GM18517 (cell line): ENCODE measurements at regions not wholly inside any gene's neighbourhood (a gene's known extent, or its start where the extent isn't known, plus 50 kb on each side); places are given as distances from the start of the nearest gene placed in this dataset.

Source experiments
- ATAC-seq: cut with Tn5 transposase; IDR thresholded peaks from one replicate; pipeline ENCODE4 v1.9.1; 2021; ENCODE audit warnings: mild to moderate bottlenecking, moderate library complexity; ENCODE audit not compliant: unreplicated experiment

GRCh38 chr9:14467675-14468374 lies 153.9 kb upstream of the NFIB start:
- no peak for ATAC-seq

DNA sequence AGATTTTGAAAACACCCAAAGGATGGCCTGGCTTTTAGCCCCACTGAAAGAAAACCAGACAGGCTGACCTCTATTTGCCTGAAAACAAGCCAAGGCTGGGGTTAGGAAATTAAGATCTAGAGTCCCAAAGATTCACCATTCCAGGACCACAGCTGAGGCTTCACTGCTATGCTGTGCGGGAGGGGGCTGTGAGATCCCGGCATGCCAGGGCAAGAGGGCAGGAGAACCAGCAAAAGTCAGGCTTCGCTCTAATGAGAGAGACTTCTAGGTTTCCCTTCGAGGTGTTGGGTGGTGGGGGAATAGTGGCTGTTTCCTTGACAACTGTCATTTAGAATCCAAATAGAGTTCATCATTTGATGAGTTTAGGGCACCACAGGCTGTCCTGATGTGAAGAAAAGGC lies 152.9 kb upstream of the NFIB start:
- ATAC-seq = no peak

GRCh38 chr9:14466429-14466818 lies 152.5 kb upstream of the NFIB start:
- no peak for ATAC-seq

DNA sequence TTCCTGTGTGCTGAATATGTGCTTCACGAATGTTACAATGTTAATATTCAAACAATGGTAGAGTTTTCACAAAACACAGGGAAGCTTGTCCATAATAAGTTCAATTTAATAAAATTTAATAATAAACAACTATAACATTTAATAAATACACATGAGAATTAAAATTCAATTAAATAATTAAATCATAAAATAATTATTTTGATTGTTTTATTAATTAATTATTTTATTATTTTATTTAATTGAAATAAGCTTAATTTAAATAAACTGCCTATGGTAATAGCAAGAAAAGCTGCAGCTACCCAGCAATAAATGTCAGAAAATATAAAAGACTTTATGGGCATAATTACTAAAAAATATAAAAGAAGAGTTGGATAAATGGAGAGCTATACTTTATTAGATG lies 149.0 kb upstream of the NFIB start:
- ATAC-seq = no peak

- no peak for ATAC-seq
Observed at GRCh38 chr9:14455243-14455642, 141.3 kb upstream of the NFIB start.

GRCh38 chr9:14453286-14453685 lies 139.3 kb upstream of the NFIB start:
- no peak for ATAC-seq

GRCh38 chr9:14452539-14452938 lies 138.6 kb upstream of the NFIB start:
- ATAC-seq = no peak

- peak; percentile 61 for ATAC-seq
Observed at GRCh38 chr9:14451949-14452348, 138.0 kb upstream of the NFIB start.

- ATAC-seq = no peak
Observed at GRCh38 chr9:14447103-14447502, 133.2 kb upstream of the NFIB start.

- no peak for ATAC-seq
Observed at GRCh38 chr9:14445946-14446345, 132.0 kb upstream of the NFIB start.

GRCh38 chr9:14442956-14443355 lies 129.0 kb upstream of the NFIB start:
- no peak for ATAC-seq

DNA sequence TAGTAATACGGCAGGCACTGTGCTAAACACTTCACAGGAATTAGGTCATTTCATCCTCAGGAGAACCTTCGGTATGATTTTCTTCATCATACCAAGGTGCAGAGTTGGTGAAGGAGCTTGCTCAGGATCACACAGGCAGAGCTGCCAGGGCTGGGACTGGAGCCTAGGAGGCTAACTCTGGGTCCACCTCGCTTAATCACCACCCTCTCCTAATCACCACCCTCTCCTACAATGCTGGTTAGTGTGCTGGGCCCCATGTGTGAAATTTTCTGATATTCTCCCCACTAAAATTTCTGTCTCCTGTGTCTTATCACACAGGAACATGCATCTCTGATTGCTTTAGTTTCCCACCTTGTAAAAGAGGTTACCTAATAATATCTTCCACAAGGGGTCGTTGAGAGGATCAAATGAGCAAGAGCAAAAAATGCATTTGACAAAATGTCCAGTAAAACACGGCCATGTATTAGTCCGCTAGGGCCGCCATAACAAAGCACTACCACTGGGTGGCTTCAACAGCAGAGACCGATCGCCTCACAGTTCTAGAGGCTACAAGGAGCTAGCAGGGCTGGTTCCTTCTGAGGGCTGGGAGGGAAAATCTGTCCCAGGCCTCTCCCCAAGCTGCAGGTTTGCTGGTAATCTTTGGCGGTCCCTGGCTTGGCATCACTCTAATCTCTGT lies 128.2 kb upstream of the NFIB start:
- no peak for ATAC-seq

GRCh38 chr9:14441115-14441514 lies 127.2 kb upstream of the NFIB start:
- no peak for ATAC-seq

DNA sequence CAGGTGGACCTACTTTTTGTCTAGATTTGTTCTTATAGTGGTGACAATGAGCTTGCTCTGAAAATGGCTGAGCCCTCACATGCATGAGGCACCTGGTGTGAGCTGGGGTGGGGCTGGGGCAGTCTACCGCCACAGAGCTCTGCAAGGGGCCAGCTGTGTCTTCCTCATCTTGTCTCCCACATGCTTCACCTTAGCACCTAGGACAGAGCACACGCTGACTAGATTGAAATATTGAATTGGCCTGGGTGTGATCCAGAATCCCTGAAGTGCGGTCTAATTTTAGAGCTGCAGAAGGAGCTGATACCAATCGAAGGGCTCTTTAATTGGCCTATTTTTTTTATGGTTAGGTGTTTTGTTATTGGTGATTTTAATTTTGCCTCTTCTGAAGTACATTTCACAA lies 126.1 kb upstream of the NFIB start:
- ATAC-seq = no peak

GRCh38 chr9:14439555-14439954 lies 125.6 kb upstream of the NFIB start:
- ATAC-seq = no peak

DNA sequence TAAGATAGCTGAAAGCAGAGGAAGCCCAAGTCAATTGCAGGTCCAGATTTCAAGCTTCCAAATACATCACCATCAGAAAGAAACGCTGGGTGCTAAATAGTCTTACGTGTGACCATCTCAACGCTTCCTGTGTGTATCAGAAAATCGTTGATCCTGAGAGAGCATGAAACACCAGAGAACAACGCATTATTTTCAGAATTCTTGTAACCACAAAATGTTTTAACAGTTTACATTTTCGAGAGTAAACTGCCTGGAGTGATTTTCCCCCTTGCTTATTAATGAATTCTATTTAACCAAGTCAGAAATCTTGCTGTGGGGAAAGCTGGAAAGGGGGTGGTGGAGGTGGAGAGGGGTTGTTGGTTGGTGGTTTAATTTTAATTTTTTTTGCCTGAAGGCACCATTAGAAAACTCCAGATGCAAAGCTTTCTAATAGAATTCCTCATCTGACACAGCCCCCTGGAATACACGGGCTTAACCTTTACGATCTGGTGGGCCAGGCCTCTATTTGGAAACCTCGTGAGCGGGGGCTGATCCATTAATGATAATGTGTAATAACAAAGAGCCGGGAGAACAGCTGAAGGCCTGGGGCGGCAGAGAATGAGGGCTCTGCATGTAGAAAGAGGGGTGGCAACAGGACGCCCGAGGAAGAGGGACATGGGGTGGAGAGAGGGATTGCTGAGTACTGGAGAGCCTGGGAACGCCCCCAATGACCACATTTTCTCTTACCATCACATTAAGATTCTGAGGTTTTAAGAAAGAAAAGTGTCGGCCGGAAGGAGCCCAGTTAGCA lies 124.5 kb upstream of the NFIB start:
- no peak for ATAC-seq

GRCh38 chr9:14437354-14438231 lies 123.7 kb upstream of the NFIB start:
- ATAC-seq = no peak

DNA sequence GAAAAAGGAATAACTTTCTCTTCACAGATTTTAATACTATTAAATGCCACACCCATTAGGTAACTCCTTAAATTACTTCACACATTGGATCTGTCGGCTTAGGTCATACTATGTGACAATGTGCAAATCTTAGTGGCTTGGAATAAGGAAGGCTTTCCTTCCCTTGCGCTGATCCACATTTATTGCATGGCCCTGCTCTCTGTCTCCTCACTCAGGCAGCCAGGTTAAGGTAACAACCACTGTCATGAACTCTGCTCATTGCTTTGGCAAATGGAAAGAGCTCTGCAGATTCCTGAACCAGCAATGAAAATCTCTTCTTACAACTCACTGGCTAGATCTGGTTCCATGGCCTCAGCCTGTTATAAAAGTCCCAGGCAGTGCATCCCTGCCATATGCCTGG lies 121.9 kb upstream of the NFIB start:
- no peak for ATAC-seq

- no peak for ATAC-seq
Observed at GRCh38 chr9:14434971-14435718, 121.2 kb upstream of the NFIB start.

DNA sequence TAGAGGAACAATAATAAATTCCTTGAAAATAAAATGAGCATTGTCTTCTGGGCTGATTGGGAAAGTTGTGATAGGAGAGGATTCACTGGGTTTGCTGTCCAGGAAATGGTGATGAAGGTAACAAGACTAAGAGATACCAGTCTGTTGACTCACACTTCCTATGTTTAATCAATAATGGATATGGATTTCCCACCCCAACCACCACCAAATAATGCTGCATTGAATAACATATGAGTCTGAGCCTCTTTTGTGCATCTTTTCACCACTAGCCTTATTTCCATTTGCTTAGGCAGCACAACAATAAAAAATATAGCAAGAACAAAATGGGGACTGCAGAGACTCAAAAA lies 120.2 kb upstream of the NFIB start:
- ATAC-seq = no peak
